Stimulated activated CD4-positive, alpha-beta T cell treated with anti-CD3 and anti-CD28 coated beads, Interleukin-1b, Interleukin-23, amount 100 ng/mL, for 48 hours (primary cell): ENCODE measurements at regions not wholly inside any gene's neighbourhood (a gene's known extent, or its start where the extent isn't known, plus 50 kb on each side); places are given as distances from the start of the nearest gene placed in this dataset.
"Not testable (repeated sequence)": the region's sequence is repeated elsewhere in the genome, so short reads cannot be mapped to it uniquely, and the experiment has no call there.

Experiments
- DNase-seq: peaks from one replicate; pipeline ENCODE4 v3.0.0-alpha.2; 2020

DNA sequence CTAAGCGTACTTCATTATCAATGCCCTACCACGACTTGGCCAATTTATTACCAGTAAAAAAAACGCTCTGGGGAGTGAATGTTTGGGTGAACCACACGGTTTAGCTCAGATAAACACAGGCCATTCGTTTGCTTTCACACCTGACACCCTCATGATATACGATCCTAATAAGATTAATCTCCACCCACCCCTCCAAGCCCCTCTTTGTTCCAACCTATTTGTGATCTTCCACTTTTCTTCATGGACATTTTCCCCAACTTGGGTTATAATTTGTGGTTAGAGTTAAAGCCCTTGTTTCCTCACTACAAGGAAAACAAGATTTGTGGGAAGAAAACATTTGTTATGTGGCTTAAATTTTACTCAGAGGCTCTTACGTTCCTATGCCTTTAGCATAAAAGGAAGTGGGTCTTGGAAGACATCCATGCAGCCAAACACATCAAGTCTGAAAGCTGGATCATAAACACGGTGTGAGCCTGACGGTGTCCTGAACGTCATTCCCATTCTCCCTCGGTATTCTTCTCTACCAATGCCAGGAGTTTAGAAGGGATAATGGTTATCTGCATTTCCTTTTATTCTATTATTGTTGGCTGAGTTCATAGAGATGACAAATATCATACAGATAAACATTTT is 518.9 kb downstream of the NR2F2 start:
- DNase-seq, result no peak

DNA sequence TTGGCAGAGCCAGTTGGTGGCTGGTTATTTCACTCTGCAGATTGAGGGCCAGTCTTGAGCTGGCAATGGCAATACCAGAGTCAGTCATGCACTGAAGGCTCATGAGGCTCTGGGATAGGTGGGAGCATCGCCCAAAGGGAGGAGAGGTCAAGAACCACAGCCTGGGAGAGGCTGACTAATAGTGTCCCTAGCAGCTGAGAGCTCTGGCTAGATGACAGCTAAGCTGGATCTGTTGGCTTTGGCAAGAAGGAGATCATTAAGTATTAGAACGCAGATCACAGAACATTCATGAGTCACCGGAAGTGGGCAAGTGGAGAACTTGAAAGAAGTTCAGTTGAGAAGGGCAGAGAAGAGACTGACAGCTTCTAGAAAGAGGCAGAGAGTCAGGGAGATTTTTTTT is 521.1 kb downstream of the NR2F2 start:
- no peak for DNase-seq

DNA sequence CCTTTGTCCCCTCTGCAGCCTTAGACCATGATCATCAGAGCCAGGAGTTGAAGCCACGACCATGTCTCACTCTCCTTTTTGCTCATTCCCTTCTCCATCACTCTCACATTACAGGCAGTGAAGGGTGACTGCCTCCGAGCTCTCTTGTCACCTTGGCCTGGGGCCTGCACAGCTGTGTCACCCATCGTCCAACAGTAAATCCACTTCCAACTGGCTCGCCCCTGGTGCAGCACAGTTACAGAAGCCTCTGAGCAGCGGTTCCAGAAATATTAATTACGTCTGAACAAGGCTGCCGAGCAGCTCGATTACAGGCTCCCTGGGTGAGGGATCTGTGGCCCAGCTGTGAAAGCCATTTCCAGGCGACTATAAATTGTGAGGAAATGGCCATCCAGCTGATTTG is 528.2 kb downstream of the NR2F2 start:
- no peak for DNase-seq

DNA sequence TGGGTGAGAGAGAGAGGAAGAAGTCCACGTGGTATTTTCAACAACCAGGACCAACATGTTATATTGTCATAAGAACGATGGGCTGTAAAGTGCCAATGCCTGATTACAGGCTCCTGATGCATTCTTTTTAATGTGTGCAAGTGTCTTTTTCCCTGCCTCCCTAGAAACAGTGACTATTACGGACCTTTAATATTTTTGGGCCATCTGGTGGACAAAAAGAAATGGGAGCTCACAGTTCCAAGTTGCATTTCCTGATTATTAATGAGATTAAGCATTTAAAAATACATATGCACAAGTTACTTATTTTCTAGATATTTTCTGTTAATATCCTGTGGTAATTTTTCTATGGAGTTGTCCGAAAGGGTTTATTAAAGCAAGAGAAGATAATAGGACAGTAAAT is 530.2 kb downstream of the NR2F2 start:
- no peak for DNase-seq

DNA sequence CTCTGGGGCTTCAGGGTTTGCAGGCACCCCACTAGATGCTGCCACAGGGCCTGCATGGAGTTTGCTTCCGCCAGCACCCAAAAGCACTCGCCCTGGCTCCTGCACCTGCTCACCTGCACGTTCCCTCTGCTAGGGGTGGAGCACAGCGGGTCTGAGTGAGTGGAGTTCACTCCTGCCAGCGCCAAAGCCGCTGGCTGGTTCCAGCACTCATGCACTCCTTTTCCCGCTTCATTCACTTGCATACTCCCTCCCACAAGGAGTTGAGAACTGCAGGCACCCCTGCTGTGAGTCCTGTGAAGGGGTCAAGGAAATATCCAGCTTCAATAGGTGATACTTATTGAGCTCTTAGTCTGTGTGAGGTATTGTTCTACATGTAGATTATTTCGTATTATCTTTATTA is 537.5 kb downstream of the NR2F2 start:
- no peak for DNase-seq

DNA sequence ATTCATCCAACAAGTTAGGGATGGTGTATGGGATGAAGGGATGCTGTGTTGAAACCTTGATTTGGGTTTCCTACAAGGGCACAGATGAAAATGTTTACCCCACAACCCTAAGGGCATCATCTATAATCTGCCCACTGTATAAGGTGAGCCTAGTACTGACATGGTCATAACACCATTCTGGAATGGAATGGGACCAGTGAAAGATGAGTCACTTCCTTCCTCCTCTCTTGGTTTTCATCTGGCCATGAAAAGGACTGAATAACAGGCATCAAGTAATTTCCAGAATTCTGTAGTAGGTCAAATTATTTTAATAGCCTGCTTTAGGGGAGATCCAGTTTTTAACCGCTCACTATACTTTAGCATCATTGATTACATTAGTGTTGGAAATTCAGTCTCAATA is 538.6 kb downstream of the NR2F2 start:
- DNase-seq, result no peak

DNA sequence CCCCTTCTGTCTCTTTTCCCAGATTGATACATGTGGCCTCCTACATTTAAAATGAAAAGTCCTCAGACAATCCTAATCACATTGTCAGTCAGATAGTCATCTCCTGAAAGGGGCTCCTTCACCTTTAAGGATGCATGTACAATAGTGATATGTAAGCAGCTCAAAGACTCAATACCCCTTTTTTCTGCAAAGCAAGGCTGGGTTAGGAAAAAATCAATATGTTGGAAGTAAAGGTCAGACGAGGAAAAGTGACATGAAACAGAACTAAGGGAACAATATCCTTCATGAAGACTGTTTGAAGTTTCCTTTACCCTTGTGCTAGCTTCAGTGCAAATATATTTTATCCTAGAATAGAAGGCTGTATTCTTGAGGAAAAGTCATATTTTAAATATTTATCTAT is 539.3 kb downstream of the NR2F2 start:
- DNase-seq, result no peak

DNA sequence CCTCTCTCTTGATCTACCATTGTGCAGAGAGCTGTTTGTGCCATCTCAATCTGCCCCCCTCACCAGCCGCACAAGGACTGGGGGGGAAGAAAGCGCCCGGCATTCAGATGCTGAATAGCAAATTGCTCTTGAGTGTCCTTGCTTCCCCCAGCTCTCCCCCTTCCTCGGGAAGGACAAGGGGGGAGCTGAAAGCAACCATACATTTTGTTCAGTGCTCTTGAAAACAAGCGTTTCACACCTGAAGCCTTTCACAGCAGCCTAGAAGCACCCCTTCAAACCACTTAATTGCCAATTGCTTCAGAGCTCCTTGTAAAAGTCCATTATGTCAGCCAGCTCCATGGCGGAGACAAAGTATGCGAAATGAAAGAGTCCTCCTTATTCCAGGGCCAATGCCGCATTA is 540.1 kb downstream of the NR2F2 start:
- no peak for DNase-seq

DNA sequence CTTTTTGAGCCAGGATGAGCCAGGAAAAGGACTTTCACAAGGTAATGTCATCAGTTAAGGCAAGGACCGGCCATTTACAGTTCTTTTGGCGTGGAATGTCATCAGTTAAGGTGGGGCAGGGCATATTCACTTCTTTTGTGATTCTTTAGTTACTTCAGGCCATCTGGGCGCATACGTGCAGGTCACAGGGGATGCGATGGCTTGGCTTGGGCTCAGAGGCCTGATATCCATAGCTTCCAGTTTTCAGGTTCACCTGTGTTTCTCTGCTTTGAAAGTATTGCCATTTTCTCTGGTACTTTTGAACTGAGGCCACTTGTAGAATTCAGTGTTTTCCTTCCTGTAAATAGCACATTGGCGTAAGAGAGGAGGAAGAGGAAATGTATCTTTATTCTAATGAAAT is 546.9 kb downstream of the NR2F2 start:
- DNase-seq, result not testable (repeated sequence)

DNA sequence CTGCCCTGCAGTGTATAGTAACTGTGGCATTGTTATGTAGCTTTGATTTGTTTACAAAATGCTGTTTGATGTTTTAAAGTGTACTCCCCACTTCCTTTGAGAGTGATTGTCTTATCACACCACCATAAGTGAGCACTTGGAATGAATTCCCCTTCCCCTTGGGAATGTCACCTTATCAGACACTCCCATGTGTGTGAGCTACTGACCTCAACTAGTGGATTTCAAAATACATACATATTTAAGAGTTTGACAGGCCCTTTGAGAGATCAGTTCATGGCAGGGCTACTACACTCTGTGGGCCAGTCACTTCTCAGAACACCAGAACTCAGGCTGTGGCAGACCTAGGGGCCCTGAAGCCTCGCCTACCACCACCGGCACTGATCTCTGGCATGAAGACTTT is 547.6 kb downstream of the NR2F2 start:
- DNase-seq, result no peak

DNA sequence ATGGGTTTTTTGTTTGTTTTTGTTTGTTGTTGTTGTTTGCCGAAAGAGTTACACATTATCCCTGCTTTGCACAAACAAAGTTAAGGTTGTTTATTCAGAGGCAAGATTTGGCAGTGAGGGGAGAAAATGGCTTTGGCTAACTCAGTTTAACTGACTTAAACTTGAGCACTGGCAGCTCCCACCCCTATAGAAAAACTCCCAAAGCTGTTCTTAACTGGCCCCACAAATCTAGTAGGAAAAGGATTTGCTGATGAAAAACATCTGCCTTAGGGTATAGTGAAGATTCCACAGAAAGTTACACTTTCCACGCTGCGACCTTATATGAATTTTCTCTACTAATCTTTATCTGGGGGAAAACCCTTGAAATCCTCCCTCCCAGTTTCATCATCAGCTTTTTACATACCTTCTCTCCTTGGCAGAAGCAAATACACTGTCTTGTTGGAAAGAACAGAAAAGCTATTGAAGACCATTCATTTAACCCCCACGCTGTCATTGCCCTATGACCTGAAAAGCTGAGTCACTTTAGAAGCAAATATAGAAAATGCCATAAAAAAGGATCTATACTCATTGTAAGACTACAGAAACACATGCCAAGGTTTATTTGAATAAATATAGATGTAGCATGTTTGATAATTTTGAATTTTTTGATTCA is 551.7 kb downstream of the NR2F2 start:
- no peak for DNase-seq

DNA sequence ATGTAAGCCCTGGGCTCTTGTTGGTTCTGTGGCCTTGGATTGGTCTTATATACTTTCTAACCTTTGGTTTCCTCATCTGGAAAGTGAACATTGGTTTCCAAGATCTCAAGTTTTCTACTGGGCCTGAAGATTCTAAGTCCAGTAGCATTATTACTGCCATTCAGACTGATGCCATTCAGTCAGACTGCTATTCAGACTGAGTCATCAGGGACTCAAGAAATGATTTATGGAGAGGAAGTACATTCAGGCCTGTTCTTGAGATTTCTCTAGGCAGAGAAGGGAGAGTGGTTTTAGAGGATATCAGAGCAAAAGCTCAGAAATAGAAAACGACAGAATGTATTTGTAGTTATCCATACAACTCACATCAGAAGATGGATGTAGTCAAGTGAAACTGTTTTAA is 557.2 kb downstream of the NR2F2 start:
- DNase-seq, result no peak

DNA sequence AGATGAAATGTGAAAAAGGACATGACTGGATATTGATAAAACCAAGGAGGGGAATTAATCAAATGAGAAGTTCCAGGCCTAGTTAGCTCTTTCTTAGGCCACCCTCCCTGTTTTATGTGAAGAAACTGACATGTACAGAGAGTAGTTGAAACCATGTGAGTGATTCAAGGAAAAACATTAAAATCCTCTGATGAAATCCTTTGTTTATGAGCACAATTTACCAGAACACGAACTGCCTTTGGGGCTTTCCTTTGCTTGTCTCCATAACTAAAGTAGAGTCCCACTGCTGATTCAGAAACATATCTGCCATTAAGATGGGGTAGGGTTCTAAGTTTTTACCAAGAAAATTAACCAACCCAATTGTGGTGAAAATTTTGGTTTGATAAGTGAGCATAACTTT is 558.3 kb downstream of the NR2F2 start:
- DNase-seq, result no peak

DNA sequence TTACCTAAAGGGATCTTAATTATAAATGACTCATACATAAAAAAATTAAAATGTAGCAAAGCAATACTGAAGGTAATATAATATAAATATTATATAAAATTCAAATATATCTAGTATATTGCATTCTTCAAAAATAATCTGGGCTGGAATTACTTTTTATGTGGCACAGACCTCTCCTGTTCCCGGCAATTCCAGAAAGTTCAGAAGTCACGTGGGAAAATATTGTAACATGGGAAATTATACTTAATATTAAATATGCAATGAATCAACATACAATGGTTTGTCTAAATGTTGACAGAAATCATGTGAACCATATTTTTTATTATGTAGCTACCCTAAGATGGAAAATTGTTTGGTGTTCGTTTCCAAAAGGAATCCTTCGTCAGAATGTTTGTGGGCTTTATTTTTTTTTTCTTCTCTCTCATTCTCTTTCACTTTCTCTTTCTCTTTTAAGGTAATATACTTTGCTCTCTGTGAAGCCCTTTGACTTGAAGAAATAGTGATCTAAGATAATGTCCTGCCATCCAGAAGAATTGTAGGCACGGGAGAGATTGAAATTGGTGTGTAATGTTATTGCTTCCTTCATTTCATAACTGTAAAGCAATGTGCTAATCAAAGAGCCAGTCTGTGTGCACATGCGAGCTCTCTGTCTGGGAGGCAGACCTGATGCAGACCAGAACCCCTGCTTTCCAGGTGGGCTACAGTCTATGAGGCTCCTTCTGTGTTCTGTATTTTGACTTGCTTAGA is 559.4 kb downstream of the NR2F2 start:
- DNase-seq, result no peak

DNA sequence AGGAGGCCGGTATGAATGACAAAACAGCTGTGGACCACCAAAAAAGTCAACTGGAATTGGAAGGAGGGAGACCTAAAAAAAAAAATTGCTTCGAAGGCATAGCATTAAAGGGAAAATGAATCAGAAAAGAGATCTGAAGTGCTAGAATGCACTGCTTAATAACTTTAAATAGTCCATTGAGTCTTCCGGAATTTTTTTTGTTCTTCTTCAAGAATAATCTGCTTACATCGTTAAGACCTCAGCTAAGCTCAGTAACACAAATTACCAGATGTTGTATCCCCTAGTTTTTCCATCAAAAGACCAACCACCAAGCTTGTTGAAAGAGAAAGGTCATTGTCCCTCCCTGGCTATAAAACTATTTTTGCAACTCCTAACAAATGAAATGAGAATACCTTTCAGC is 560.5 kb downstream of the NR2F2 start:
- DNase-seq, result no peak

DNA sequence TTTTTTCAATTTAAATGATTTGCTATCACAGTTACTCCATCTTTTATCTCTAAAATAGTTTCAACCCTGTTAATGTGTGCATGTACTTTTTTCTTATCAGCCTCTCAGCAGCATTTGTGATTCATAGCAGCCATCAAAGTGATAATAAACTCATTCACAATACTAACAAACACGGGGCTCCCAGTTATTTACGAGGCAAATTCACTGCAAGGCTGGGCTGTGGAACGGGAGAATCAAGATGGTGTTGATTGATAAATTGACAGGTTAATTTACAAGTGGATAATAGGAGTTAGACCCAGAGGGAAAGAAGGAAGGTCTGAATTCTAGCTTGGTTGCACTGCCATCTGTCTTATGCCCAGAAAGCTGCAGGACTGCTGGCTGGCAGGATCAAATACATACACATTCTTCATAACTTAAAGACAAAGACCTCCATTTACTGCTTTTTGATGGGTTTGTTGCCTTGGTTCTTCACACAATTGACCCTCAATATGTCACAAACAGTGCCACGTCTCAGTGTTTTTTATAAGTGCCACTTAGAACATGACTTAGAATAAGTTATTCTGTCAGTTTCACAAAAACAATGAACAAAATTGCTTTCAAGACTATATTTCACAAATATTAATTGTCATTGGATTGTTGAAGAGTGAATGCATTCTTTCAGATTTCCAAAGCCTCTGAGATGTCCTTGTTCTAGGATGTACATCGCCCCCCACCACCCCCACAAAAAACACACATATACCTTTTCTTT is 562.8 kb downstream of the NR2F2 start:
- no peak for DNase-seq

DNA sequence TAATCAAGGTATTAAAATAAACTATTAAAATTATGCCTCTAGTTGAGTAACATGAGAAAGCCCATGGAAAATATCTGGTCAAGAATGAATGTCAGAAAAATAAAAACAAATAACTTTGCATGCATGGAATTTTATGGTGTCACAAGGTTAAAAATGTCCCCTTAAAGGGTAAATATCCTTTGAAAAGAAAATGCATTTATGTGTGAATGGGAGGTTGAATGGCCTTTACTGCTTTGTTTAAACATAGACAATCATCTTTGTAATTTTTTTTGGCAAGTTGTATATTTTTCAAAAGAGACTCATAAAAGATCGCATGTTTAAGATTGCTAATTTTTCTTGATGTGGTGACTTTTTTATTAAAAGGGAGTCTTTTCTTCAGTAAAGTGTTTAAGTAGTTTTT is 564.2 kb downstream of the NR2F2 start:
- no peak for DNase-seq

DNA sequence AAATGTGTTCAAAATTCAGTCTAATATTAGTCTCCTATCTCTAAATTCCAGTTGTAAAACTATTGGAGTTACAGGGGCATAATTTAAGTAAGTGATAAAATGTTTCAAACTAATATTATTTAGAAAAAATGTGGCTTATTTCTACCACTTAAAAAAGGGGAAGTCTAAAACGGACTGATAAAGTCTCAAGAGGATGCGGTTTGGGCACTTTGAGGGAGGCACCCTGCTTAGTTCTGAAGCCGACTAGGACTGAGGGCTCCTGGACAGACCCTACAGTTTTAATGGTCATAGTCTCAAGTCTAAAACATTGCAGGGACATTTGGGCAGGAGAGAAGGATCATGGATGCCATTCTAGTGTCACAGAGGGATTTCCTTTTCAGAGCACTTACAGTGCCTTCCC is 566.3 kb downstream of the NR2F2 start:
- DNase-seq, result no peak

DNA sequence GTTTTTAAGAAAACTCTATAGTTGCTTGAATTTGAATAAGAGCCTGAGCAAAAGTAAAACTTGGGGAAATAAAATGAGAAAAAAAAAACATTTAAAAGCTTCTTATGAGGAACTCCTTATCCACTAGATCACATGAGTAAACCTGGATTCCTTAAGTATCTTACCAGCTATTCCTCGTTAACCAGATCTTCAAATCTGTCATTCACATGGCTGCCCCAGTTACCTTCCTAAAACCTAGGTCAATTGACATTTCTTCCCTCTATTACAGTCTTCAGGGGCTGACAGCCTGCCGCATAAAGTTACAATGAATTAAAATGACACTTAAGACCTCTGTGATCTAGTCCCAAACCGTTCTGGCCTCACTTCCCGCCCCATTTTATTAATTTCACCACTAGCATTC is 583.6 kb downstream of the NR2F2 start:
- DNase-seq, result no peak

DNA sequence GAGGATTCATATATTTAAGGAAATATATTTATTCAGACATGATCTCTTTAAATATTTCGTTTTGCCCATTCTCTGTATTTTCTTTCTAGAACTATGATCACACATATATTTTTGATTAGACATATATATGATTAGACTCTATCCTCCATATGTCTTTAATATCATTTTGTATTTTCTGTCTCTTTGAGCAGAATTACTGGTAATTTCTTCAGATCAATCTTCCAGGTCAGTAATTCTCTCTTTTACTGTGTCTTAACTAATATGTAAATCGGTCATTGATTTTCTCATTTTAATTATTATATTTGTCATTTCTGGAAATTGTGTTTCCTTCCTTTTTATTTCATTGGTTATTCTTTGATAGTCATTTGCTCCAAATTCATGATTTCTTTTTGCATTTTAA is 586.2 kb downstream of the NR2F2 start:
- no peak for DNase-seq

DNA sequence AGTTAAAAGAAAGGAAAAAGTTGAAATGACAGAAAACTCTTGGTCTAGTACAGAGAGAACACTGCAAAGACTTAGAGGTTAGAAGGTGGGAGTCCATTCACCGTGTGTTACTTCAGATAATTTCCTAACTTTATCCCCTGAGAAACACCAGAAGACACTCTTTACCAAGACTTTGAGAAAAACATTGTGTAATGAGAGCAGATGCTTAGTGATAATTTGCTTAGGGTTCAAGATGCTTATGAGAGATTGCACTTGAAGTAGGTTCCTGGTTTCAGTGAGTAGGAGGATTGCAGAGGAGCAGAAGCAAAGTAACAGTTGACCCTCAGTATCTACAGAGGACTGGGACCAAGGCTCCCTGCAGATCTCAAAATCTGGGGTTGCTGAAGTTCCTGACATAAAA is 594.1 kb downstream of the NR2F2 start:
- DNase-seq, result no peak

DNA sequence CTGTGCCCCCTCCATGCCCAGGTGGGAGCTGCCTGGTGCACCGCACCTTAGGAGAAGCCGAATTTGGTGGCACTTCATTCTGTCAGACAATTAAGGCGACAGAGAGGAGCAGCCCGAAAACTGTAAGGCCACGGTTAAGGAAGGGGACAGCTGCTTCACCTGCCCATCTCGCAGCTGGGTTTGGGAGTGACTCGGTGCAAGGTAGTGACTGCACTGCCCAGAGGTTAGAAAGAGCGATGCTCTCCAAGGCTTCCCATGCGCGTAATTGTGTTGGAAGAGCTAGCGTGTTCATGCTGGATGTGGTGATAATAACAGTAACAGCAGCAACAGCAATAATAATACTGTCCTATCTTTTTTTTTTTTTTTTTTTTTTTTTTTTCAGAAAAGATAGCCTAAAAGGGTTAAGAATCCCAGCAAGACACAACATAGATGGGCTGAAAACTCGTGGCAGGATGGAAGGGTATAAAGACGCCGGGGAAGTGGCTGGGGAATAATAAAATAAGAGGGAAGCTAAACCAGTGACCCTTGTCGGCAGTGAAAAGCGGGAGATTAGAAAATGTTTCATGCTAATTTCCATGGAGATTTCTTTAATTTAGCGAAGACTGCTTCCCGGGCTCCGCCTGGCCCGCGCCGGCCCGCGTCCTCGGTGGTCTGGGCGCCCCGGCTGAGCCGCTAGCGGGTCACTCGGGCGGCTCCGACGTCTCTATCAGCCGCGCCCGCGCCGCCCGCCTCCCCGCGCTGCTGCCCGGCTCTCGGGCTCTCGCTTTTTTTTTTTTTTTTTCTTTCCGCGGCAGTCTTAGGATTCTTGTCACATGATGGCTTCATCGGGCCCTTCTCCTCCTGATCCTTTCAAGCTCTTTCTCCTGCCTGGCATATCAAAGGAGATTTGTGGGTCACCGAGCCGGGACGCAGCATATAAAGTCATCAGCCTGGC is 617.1 kb downstream of the NR2F2 start:
- no peak for DNase-seq

DNA sequence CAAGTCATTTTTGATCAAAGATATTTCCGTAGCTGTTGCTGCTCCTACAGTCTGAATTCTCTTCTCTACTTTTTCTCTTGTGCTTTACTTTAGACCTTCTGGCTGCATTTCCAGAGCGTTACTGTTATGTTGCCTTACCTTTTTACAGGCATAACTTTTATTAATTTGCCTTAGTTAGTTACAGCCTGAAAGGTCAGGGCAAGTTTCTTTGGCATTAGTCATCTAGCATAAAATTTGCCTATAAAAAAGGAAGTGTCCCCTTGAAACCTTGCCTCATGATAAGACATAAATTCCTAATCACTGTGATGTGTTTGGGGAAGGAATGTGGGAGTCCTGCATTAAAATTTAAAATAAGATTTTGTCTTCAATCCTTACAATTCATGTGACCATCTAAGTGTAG is 618.5 kb downstream of the NR2F2 start:
- DNase-seq, result no peak
